HG02588 (cell line): ENCODE measurements at regions not wholly inside any gene's neighbourhood (a gene's known extent, or its start where the extent isn't known, plus 50 kb on each side); places are given as distances from the start of the nearest gene placed in this dataset.
"Not testable (repeated sequence)": the region's sequence is repeated elsewhere in the genome, so short reads cannot be mapped to it uniquely, and the experiment has no call there.

Experiments
- ATAC-seq: cut with Tn5 transposase; IDR thresholded peaks from one replicate; pipeline ENCODE4 v1.9.1; 2021; ENCODE audit warnings: mild to moderate bottlenecking, moderate library complexity; ENCODE audit not compliant: unreplicated experiment

DNA sequence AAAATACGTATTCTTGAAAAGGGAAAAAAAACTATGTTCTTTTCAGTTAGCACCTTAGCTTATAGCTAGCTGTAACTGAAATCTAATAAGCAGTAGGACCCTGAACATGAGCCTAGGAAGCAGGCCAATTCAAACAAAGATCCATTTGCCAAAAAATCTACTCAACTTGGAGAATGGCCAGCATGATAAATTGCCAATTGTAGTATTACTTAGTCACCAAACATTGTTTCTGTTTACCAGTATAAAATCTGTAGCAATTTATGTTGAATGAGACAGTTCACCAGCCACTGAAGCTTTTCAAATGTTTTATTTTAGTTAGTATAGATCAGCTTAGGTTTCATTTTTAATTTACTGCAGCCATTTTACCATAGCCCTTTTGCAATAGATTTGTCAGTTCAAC is 323.6 kb upstream of the DIPK2B start:
- no peak for ATAC-seq

DNA sequence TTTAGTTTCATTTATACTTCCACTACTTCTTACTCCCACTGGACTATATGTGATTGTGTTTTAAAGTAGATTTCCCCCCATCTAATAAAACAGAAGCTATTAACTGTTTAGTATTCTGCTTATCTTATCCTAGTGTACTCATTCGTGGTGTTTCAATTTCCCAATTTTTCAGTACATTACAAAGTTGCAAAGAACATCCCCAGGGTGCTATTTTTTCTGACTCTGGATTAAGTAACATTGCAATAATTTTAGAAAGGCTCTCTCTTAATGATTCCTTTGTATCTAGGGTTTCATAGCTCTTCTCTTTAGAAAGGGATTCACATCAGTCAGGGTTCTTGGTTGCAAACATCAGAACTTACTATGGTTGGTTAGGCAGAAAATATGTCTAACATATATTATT is 317.9 kb upstream of the DIPK2B start:
- ATAC-seq, result no peak

DNA sequence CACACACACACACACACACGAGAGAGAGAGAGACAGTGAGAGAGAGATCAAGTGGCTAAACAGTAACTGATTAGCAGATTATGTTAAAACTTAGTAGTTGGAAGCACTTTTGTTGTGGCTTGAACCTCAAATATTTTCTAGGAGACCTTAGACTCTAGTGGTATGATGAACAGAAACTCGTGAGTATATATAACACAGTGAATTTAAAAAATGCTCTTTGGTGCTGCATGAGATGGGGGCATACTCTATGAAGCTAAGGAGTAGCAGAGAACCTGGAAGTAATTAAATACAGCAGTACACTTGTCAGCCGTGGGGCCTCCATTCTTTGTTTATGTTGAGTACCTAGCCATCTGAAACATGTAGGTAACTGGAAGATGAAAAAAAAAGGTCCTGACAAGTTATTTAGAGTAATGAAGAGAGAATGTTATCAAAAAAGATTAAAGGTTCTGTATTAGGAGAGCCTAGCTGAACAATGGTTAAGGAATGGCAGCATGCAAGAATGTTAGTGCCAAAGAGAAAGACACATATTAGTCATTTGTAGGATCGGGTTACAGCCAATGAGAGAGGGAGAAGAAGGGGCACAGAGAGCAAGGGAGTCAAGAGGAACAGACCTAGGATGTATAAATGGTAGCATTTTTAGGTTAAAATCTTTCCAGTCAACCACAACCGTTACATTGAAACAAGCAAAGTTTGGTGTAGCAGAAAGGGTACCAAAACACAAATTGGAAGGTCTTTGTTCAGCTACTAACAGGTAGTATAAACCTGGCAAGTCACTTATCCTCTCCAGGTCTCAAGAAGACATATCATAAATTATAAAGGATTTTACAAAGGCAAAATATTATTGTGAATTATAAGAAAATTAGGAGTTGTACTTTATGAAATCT is 316.7 kb upstream of the DIPK2B start:
- ATAC-seq, result no peak

DNA sequence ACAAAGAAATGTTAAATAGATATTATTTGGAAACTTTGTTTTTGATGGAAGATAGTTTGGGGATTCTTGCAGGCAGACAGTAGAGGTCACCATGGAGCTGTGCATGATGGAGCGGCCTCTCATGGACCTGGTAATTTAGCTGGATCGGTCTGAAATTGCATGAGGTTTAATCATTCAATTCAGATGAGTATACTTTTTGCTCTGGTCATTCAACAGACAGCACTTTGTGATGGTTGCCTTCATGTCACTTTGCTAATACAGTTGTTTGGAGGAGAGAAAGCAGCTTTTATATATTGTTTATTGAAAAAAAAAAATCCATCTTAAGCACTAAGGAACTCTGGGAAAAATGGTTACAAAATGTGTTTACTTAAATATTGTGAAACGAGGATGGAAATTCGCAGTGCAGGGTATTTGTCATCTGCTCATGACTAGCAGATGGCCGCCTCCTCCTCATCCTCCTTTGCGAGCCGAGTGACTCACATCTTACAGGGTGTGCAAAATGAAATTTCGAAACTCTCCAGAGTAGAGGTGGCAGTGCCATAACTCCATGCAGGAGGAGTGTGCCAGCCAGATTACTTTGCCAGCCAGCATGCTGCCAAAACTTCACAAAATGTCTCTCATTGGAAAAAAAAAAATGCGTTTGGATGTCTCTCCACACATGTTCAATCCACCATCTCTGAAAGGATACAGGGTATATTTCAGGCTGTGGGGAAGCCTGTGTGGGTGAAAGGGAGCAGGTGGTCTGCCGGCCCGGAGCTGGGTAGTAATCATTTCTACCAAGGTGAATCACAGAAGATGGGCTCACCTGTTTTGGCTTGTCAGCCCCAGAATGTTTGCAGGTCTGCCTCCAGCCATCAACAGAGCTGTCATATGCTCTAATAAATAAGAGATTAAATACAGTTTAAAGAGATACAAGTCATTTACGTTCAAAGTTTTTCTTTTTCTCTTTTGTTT is 314.9 kb upstream of the DIPK2B start:
- ATAC-seq, result no peak

- ATAC-seq, result no peak
Measured at GRCh38 chrX:45513042-45513441, 312.4 kb upstream of the DIPK2B start.

DNA sequence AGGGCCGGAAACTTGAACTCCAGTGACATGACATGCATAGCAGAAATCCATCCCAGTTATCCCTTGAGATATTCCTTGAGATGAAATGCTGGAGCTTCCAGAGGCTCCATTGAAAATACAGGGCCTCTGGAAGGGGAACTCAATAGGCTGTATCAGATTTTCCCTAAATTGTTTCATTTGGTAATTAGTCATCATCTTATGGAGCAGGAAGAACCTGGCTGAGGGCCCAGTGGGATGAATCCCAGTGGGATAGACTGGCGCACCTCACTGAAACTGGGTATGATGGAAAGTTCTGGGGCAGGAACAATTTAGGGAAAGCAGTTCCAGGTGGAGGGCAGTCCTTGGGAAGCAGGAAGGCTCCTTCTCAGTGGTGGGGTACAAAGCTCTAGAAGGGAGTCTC is 307.8 kb upstream of the DIPK2B start:
- no peak for ATAC-seq

DNA sequence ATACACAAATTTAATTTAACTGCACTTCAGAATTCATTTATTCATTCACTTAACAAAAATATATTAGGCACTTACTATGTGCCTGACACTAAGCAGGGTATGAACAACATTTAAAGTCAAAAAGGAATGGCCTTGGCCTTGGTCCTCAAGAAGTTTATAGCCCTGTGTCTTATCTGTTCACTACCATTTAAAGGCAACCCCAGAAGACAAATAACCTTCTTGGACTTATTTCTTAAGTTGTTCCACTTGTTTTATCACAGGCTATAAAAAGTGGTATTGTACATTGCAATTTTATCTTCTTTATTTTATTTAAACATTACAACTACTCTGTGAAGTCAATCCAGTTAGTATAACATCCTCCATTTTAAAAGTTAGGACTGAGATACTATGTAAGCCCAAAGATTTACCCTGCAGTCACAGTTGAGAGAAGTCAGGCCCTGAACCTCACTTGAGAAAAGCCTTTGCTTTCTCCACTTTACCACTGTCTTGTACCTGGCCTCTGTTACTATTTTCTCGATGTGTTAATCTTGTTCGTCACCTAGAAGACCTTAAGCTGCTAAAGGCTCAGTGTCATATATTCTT is 305.6 kb upstream of the DIPK2B start:
- no peak for ATAC-seq

- no peak for ATAC-seq
Measured at GRCh38 chrX:45505214-45505613, 304.5 kb upstream of the DIPK2B start.

DNA sequence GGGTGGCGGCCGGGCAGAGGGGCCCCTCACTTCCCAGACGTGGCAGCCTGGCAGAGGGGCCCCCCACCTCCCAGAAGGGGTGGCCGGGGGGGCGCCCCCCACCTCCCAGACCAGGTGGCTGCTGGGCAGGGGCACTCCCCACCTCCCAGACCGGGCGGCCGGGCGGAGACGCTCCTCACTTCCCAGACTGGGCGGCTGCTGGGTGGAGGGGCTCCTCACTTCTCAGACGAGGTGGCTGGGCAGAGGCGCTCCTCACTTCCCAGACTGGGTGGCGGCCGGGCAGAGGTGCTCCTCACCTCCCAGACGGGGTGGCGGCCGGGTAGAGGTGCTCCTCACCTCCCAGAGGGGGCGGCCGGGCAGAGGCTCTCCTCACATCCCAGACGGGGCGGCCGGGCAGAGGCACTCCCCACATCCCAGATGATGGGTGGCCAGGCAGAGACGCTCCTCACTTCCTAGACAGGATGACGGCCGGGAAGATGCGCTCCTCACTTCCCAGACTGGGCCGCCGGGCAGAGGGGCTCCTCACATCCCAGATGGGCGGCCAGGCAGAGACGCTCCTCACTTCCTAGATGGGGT is 303.2 kb upstream of the DIPK2B start:
- not testable (repeated sequence) for ATAC-seq

DNA sequence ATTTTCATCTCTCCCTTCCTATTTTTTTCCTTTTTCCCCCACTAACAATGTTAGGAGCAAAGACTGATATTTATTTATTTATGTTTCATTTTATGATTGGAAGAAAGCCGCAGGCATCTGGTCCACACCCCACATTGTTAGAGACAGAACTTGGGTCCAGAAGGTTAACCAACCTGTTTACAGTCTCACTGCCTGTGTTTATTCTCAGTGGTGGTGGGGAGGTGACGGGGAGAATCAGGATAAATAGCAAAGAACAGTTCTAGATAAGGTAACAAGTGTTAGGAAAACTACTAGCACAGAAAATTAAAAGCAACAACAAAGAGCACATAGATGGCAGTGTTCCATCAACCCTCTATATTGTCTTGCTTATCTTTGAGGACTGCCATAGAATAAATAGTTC is 301.7 kb upstream of the DIPK2B start:
- no peak for ATAC-seq

GRCh38 chrX:45497290-45497689 is 296.6 kb upstream of the DIPK2B start:
- ATAC-seq, result no peak

- ATAC-seq, result no peak
Measured at GRCh38 chrX:45485719-45486118, 285.0 kb upstream of the DIPK2B start.

GRCh38 chrX:45479835-45480422 is 279.3 kb upstream of the DIPK2B start:
- no peak for ATAC-seq

GRCh38 chrX:45479196-45479834 is 278.6 kb upstream of the DIPK2B start:
- ATAC-seq, result no peak

GRCh38 chrX:45472968-45473367 is 272.3 kb upstream of the DIPK2B start:
- ATAC-seq, result no peak

GRCh38 chrX:45467537-45467936 is 266.9 kb upstream of the DIPK2B start:
- not testable (repeated sequence) for ATAC-seq

- not testable (repeated sequence) for ATAC-seq
Measured at GRCh38 chrX:45455732-45456131, 255.1 kb upstream of the DIPK2B start.

GRCh38 chrX:45454290-45454689 is 253.6 kb upstream of the DIPK2B start:
- ATAC-seq, result no peak

GRCh38 chrX:45449982-45450381 is 249.3 kb upstream of the DIPK2B start:
- no peak for ATAC-seq

DNA sequence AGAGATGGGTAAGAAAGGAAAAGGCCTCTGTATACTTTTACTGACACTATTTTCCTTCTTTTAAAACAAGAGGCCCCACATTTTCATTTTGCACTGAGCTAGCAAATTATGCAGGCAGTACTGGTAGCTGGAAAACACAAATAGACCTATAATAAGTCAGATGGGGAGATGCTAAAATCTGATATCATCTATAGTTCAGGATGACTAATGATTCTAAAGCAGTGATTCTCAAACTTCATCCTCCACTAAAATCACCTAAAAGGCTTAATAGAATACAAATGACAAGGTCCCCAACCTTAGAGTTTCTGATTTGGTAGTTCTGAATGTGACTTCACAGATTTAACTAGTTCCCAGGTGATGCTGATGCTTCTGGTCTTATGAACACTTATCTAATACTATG is 247.3 kb upstream of the DIPK2B start:
- ATAC-seq, result no peak
